Epithelial cell of proximal tubule (primary cell): ENCODE measurements at regions not wholly inside any gene's neighbourhood (a gene's known extent, or its start where the extent isn't known, plus 50 kb on each side); places are given as distances from the start of the nearest gene placed in this dataset.

Experiments
- DNase-seq: peaks from one replicate; pipeline ENCODE4 v3.0.0-alpha.2; 2011; ENCODE audit warnings: low read depth
- H3K4me3 ChIP-seq: 2 replicates; pipeline ENCODE4 v1.5.1; 2011; ENCODE audit warnings: low read depth, mild to moderate bottlenecking, low read length
- TF ChIP-seq, protein P1 (sequence below): conservative IDR thresholded peaks from 2 replicates; pipeline ENCODE4 v1.5.1; 2012; ENCODE audit warnings: low read depth, mild to moderate bottlenecking, low read length

DNA sequence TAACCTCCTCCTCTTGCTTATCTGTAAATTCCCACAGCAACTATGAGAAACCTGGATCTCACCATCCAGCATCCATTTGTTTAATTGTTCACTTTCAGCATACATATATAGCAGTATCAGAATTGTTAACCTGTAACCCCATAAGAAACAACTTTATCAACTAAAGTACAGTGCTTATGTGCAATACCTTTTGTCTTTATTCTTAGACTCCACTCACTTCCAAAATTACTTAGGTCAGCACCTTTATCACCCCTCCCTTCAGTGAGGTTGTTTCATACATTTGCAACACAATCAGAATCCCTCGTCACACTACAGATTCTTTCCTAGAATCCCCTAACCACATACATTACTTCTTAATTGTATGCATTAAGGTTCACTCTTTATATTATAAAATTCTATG, 225.9 kb upstream of the NCKAP5 start:
- H3K4me3 ChIP-seq: no peak overlapping the region
- no peak for DNase-seq
- TF ChIP-seq, protein P1, sequence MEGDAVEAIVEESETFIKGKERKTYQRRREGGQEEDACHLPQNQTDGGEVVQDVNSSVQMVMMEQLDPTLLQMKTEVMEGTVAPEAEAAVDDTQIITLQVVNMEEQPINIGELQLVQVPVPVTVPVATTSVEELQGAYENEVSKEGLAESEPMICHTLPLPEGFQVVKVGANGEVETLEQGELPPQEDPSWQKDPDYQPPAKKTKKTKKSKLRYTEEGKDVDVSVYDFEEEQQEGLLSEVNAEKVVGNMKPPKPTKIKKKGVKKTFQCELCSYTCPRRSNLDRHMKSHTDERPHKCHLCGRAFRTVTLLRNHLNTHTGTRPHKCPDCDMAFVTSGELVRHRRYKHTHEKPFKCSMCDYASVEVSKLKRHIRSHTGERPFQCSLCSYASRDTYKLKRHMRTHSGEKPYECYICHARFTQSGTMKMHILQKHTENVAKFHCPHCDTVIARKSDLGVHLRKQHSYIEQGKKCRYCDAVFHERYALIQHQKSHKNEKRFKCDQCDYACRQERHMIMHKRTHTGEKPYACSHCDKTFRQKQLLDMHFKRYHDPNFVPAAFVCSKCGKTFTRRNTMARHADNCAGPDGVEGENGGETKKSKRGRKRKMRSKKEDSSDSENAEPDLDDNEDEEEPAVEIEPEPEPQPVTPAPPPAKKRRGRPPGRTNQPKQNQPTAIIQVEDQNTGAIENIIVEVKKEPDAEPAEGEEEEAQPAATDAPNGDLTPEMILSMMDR: no peak

DNA sequence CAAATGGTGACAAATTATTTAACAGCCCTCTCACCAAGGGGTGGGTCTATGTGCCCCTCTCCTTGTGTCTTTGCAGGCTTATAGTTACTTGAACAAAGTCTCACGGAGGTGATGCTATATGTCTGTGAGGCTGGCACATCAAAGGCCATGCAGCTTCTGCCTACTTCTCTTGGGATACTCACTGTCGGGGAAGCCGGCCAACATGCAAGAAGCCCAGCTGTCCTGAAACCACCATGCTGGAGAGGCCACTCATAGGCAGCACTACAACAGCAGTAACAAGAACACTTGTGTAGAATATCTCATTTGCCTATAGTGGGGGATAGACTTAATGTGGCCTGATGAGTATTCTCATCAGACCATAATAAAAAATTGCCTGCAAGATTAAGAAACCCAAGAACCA, 233.7 kb upstream of the NCKAP5 start:
- no peak for DNase-seq
- no peak overlapping the region for H3K4me3 ChIP-seq
- TF ChIP-seq, protein P1: no peak

DNA sequence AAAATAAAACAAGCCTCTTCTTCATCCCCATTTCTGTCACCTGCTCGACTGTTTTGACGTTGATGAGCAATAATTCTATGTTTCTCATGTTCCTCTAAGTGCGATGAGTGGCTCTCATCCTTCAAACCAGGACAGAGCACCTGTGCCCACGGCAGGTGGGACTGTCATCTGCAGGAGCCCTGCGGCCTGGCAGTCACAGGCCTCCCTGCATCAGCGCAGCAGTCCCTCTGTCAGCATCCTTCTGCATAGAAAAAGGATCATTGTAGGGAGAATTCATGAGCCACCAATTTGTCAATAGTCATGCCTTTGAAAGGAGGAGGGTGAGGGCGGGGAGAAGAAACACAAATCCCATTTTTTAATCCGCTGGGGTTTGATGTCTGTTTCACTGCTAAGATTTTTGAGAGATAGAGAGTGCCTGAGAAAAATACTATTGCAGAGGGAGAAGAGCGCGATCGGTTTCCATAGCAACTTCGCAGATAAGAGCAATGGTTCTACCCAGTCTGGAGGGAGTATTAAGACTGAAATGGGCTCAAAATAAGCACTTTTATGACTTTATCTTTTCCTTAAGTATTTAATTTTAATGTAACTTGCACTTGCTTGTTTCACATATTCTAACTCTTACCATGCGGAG, 234.3 kb upstream of the NCKAP5 start:
- DNase-seq: no peak
- no peak overlapping the region for H3K4me3 ChIP-seq
- TF ChIP-seq, protein P1: no peak

DNA sequence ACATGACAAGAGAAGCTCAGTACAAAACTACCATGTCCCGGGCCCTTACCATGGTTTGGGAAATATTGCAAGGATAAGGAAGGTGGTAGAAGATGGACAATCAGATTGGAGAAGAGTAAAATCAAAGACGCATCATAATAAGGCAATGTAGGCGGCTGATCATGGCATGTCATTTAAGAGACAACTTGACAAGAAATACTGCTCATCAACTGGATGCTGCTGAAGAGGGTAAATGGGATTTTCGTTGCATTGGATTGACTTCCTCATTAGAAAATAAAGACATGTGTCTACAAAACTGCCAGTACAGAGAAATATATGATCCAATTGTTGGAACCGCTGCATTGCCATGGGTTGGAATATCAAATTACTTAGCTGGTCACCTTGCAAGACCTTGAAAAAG, 238.3 kb upstream of the NCKAP5 start:
- TF ChIP-seq, protein P1: no peak
- H3K4me3 ChIP-seq: no peak overlapping the region
- DNase-seq: no peak

DNA sequence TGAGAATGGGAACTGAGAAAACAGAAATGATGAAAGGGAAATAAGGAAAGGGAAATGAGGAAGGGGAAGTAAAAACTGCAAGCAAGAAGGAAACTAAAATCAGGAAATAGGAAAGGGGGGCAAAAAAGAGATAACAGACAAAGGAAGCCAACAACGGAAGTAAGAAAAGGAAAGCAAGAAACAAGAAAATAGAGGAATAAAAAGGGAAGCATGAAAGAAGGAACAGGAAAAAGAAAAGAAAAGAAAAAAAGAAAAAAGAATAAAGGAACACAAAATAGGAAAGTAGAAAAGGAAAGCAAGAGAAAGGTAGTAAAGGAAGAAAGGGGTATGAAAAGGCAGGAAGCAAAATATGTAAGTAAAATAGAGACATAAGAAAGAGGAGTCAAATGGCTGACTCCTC, 241.2 kb upstream of the NCKAP5 start:
- H3K4me3 ChIP-seq: no peak overlapping the region
- no peak for DNase-seq
- TF ChIP-seq, protein P1: no peak

DNA sequence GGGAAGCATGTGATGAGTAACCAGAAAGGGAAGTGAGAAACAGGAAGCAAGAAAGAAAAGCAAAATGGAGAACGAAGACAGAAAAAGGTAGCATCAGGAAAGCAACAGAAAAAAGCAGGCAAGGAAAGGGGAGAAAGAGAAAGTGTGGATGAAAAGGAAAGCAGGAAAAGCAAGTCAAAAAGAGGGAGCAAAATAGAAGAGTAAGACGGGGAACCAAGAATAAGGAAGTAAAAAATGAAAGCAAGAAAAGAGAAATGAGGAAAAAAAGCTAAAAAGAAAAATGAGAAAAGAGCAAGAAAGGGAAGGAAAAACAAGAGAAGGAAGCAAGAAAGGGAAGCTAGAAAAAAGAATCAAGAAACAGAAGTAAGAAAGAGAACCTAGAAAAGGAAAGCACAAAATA, 242.3 kb upstream of the NCKAP5 start:
- H3K4me3 ChIP-seq: no peak overlapping the region
- DNase-seq: no peak
- TF ChIP-seq, protein P1: no peak

DNA sequence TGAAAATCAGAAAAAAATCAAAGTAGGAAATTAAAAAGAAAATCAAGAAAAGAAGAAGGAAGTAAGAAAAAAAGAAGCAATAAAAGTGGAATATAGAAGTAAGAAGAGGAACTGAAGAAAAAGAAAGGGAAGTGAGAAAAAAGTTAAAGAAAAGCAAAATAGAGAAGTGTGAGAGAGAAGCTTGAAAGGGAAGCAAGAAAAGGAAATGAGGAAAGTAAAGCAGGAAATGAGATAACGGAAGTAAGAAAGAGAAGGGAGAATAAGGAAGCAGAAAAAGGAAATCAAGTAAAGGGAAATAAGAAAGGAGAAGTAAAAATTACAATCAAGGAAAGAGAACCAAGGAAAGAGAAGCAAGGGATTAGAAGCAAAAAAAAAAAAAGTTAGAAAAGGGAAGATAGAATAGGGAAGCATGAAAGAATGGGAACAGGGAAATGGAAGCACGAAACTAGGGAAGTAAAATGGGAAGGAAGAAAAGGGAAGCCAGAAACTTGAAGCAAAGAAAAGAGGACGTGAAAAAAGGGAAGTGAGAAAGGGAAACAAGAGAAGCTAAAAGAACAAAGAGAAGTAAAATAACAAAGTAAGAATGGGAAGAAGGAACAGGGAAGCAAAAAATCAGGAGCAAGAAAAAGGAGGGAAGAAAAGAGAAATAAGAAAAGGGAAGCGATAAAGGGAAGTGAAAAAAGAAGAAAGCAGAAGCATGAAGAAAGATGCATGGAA, 243.3 kb upstream of the NCKAP5 start:
- TF ChIP-seq, protein P1: no peak
- no peak for DNase-seq
- H3K4me3 ChIP-seq: no peak overlapping the region
